ENCODE measurements at regions not wholly inside any gene's neighbourhood (a gene's known extent, or its start where the extent isn't known, plus 50 kb on each side); places are given as distances from the start of the nearest gene placed in this dataset.

GRCh38 chr4:58225460-58225859, 1115.3 kb upstream of the IGFBP7 start:
- TF ChIP-seq, protein P1, sequence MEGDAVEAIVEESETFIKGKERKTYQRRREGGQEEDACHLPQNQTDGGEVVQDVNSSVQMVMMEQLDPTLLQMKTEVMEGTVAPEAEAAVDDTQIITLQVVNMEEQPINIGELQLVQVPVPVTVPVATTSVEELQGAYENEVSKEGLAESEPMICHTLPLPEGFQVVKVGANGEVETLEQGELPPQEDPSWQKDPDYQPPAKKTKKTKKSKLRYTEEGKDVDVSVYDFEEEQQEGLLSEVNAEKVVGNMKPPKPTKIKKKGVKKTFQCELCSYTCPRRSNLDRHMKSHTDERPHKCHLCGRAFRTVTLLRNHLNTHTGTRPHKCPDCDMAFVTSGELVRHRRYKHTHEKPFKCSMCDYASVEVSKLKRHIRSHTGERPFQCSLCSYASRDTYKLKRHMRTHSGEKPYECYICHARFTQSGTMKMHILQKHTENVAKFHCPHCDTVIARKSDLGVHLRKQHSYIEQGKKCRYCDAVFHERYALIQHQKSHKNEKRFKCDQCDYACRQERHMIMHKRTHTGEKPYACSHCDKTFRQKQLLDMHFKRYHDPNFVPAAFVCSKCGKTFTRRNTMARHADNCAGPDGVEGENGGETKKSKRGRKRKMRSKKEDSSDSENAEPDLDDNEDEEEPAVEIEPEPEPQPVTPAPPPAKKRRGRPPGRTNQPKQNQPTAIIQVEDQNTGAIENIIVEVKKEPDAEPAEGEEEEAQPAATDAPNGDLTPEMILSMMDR (IDR thresholded peaks at IDR 0.05; ENCODE audit: unreplicated experiment in 3 of 3): no peak
- Mint-ChIP-seq H3K4me3 (no peak overlapping the region), H3K9me3 (no peaks in the 10 kb centered on the region), H3K27ac (no peak overlapping the region), H3K4me1 (no peaks in the 10 kb centered on the region), H3K36me3 (ENCODE audit: low read depth) (no peaks in the 10 kb centered on the region), H3K27me3 (ENCODE audit: low read depth) (no peaks in the 10 kb centered on the region)

DNA sequence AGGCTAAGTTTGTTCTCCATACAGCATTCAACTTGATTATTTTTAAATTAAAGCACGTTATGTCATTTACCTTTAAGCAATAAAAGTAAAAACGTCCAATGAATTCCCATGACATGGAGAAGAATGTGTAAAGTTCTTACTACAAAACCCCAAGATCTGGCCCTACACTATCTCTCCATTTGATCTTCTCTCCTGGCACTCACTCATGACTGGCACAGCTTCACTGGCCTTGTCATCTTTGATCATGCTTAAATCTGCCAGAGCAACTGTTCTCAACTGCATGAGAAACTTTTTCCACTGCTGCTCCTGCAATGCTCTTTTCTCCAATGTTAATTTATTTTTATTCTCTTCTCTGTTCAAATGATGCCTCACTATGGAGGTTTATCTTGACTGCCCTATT, 1109.0 kb upstream of the IGFBP7 start:
- TF ChIP-seq, protein P1 (IDR thresholded peaks at IDR 0.05; ENCODE audit: unreplicated experiment in 3 of 3): no peak
- no peaks in the 10 kb centered on the region for H3K27me3 Mint-ChIP-seq (ENCODE audit: low read depth)

GRCh38 chr4:58216461-58216860, 1106.3 kb upstream of the IGFBP7 start:
- TF ChIP-seq, protein P1 (IDR thresholded peaks at IDR 0.05; ENCODE audit: unreplicated experiment in 3 of 3): no peak
- no peaks in the 10 kb centered on the region for H3K27me3 Mint-ChIP-seq (ENCODE audit: low read depth)
- no peak overlapping the region for H3K27ac Mint-ChIP-seq
- H3K36me3 Mint-ChIP-seq (ENCODE audit: low read depth): no peaks in the 10 kb centered on the region
- H3K9me3 Mint-ChIP-seq: no peaks in the 10 kb centered on the region
- no peaks in the 10 kb centered on the region for H3K4me1 Mint-ChIP-seq
- no peak overlapping the region for H3K4me3 Mint-ChIP-seq

More for the DNA sequence above, 1109.0 kb upstream of the IGFBP7 start:
- no peaks in the 10 kb centered on the region for H3K36me3 Mint-ChIP-seq (ENCODE audit: low read depth)
- no peaks in the 10 kb centered on the region for H3K9me3 Mint-ChIP-seq
- H3K4me1 Mint-ChIP-seq: no peaks in the 10 kb centered on the region
- no peak overlapping the region for H3K27ac Mint-ChIP-seq
- H3K4me3 Mint-ChIP-seq: no peak overlapping the region

GRCh38 chr4:58214376-58214775, 1104.2 kb upstream of the IGFBP7 start:
- no peaks in the 10 kb centered on the region for H3K27me3 Mint-ChIP-seq (ENCODE audit: low read depth)
- H3K9me3 Mint-ChIP-seq: no peaks in the 10 kb centered on the region
- no peaks in the 10 kb centered on the region for H3K4me1 Mint-ChIP-seq
- TF ChIP-seq, protein P1 (IDR thresholded peaks at IDR 0.05; ENCODE audit: unreplicated experiment in 3 of 3): no peak
- H3K36me3 Mint-ChIP-seq (ENCODE audit: low read depth): no peaks in the 10 kb centered on the region
- H3K4me3 Mint-ChIP-seq: no peak overlapping the region
- H3K27ac Mint-ChIP-seq: no peak overlapping the region

DNA sequence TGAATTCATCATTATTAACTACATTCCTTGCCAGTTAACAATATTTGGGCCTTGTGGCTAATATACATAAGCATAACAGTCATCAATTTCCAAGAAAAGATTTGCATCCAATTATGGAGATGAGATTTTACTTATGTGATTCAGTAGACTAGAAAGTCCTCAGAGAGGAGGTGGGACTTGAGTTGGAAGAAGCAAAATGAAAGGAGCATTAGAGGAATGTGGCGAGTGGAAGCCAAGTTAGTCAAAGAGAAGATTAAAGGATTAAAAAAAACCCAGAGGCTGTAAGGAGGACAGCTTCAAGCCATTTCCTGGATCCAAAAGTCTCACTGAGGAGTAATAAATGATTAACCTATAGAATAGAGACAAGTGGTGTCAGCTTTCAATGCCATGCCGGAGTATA, 1099.4 kb upstream of the IGFBP7 start:
- Mint-ChIP-seq H3K4me1 (no peaks in the 10 kb centered on the region), H3K27ac (peak overlapping the region in 1 of 3 experiments; percentile 14), H3K27me3 (ENCODE audit: low read depth) (no peaks in the 10 kb centered on the region), H3K4me3 (no peak overlapping the region), H3K9me3 (no peaks in the 10 kb centered on the region), H3K36me3 (ENCODE audit: low read depth) (no peaks in the 10 kb centered on the region)
- TF ChIP-seq, protein P1 (IDR thresholded peaks at IDR 0.05; ENCODE audit: unreplicated experiment in 3 of 3): no peak

- H3K9me3 Mint-ChIP-seq: no peaks in the 10 kb centered on the region
- no peaks in the 10 kb centered on the region for H3K36me3 Mint-ChIP-seq (ENCODE audit: low read depth)
- no peaks in the 10 kb centered on the region for H3K4me1 Mint-ChIP-seq
- TF ChIP-seq, protein P1 (IDR thresholded peaks at IDR 0.05; ENCODE audit: unreplicated experiment in 3 of 3): no peak
- no peak overlapping the region for H3K4me3 Mint-ChIP-seq
- no peak overlapping the region for H3K27ac Mint-ChIP-seq
- H3K27me3 Mint-ChIP-seq (ENCODE audit: low read depth): no peaks in the 10 kb centered on the region
Measured at GRCh38 chr4:58209001-58209400, 1098.8 kb upstream of the IGFBP7 start.
